Colonic mucosa (tissue), 4 donors: ENCODE measurements at regions not wholly inside any gene's neighbourhood (a gene's known extent, or its start where the extent isn't known, plus 50 kb on each side); places are given as distances from the start of the nearest gene placed in this dataset.

Experiments used
- DNase-seq: peaks from one replicate; pipeline ENCODE4 v3.0.0-alpha.2; 2020
- H3K27ac ChIP-seq: fragments of 200-600 bp; one replicate; pipeline ENCODE4 v1.8.0; 2021
- H3K27me3 ChIP-seq: fragments of 200-600 bp; one replicate; pipeline ENCODE4 v1.8.0; 2021
- H3K36me3 ChIP-seq: fragments of 200-600 bp; one replicate; pipeline ENCODE4 v1.8.0; 2021
- H3K4me1 ChIP-seq: fragments of 200-600 bp; one replicate; pipeline ENCODE4 v1.8.0; 2021; ENCODE audit warnings: mild to moderate bottlenecking
- H3K4me3 ChIP-seq: fragments of 200-600 bp; one replicate; pipeline ENCODE4 v1.8.0; 2021
- H3K9ac ChIP-seq, 2 donors: one replicate each; pipeline ENCODE4 v1.7.0; 2013; ENCODE audit warnings: control low read depth in 2 of 2, low read depth in 2 of 2, low read length in 2 of 2
- H3K9me3 ChIP-seq: fragments of 200-600 bp; one replicate; pipeline ENCODE4 v1.8.0; 2021
- CTCF ChIP-seq: fragments of 200-600 bp; IDR thresholded peaks from one replicate; pipeline ENCODE4 v1.8.0; 2022; ENCODE audit warnings: antibody characterized with exemption, mild to moderate bottlenecking
- intact Hi-C: fragments of 100-400 bp; cut with DNase I; formaldehyde crosslinking; loops from one replicate; pipeline ENCODE4 v1.14.1; 2022
- donor health status: healthy.
- donor health status: DM: no; HTN: no; CAD: no.
- donor health status: DM: no; HTN: no; CAD: no.

- Histone ChIP-seq H3K4me1 (no peaks in the 10 kb centered on the region), H3K9ac (no peak overlapping the region), H3K4me3 (no peak overlapping the region), H3K36me3 (no peaks in the 10 kb centered on the region), H3K9me3 (no peaks in the 10 kb centered on the region), H3K27me3 (no peaks in the 10 kb centered on the region), H3K27ac (no peak overlapping the region)
- intact Hi-C loops: no loop called here
- TF ChIP-seq CTCF: no peak
- no peak for DNase-seq
Observed at GRCh38 chrX:39437670-39438441, 636.6 kb downstream of the MID1IP1 start.

- no peak for DNase-seq
Observed at GRCh38 chrX:39438603-39439602, 637.6 kb downstream of the MID1IP1 start.

GRCh38 chrX:39439906-39440798, 638.9 kb downstream of the MID1IP1 start:
- intact Hi-C loops: no loop called here
- Histone ChIP-seq H3K27ac (no peak overlapping the region), H3K9ac (no peak overlapping the region), H3K9me3 (no peaks in the 10 kb centered on the region), H3K27me3 (no peaks in the 10 kb centered on the region), H3K4me3 (no peak overlapping the region), H3K36me3 (no peaks in the 10 kb centered on the region), H3K4me1 (no peaks in the 10 kb centered on the region)
- TF ChIP-seq CTCF: no peak
- DNase-seq: no peak

More at GRCh38 chrX:39438603-39439602, 637.6 kb downstream of the MID1IP1 start:
- no peak for TF ChIP-seq CTCF
- intact Hi-C loops: no loop called here
- Histone ChIP-seq H3K4me1 (no peaks in the 10 kb centered on the region), H3K27me3 (no peaks in the 10 kb centered on the region), H3K4me3 (no peak overlapping the region), H3K36me3 (no peaks in the 10 kb centered on the region), H3K27ac (no peak overlapping the region), H3K9me3 (no peaks in the 10 kb centered on the region), H3K9ac (no peak overlapping the region)

- Histone ChIP-seq H3K36me3 (no peaks in the 10 kb centered on the region), H3K4me3 (no peak overlapping the region), H3K27me3 (no peaks in the 10 kb centered on the region), H3K27ac (no peak overlapping the region), H3K4me1 (no peaks in the 10 kb centered on the region), H3K9me3 (no peaks in the 10 kb centered on the region), H3K9ac (no peak overlapping the region)
- intact Hi-C loops: no loop called here
- TF ChIP-seq CTCF: no peak
- no peak for DNase-seq
Observed at GRCh38 chrX:39440799-39441284, 639.6 kb downstream of the MID1IP1 start.

GRCh38 chrX:39442332-39442731, 641.1 kb downstream of the MID1IP1 start:
- intact Hi-C loops: no loop called here

More at GRCh38 chrX:39442332-39442731, 641.1 kb downstream of the MID1IP1 start:
- Histone ChIP-seq H3K9ac (no peak overlapping the region), H3K9me3 (no peaks in the 10 kb centered on the region), H3K27me3 (no peaks in the 10 kb centered on the region), H3K4me3 (no peak overlapping the region), H3K27ac (no peak overlapping the region), H3K4me1 (no peaks in the 10 kb centered on the region), H3K36me3 (no peaks in the 10 kb centered on the region)
- DNase-seq: no peak
- no peak for TF ChIP-seq CTCF
